GM10266 (cell line): ENCODE measurements at regions not wholly inside any gene's neighbourhood (a gene's known extent, or its start where the extent isn't known, plus 50 kb on each side); places are given as distances from the start of the nearest gene placed in this dataset.

Experiments
- DNase-seq: peaks from one replicate; pipeline ENCODE4 v3.0.0; 2012; ENCODE audit errors: extremely low spot score
- CTCF ChIP-seq: IDR thresholded peaks from 2 replicates; pipeline ENCODE4 v1.5.1; 2012; ENCODE audit warnings: mild to moderate bottlenecking, low read depth; ENCODE audit not compliant: control insufficient read depth, insufficient read depth; ENCODE audit errors: missing control alignments

- no peak for DNase-seq
- no peak for TF ChIP-seq CTCF
Measured at GRCh38 chr11:122044086-122044485, 71.9 kb downstream of the BLID start.

- no peak for DNase-seq
- TF ChIP-seq CTCF, result no peak
Measured at GRCh38 chr11:122042981-122043380, 73.0 kb downstream of the BLID start.

GRCh38 chr11:122040464-122040863 lies 75.6 kb downstream of the BLID start:
- DNase-seq, result no peak
- TF ChIP-seq CTCF, result no peak

GRCh38 chr11:122038543-122038942 lies 77.5 kb downstream of the BLID start:
- no peak for DNase-seq

GRCh38 chr11:122037911-122038310 lies 78.1 kb downstream of the BLID start:
- TF ChIP-seq CTCF, result no peak
- DNase-seq, result no peak

More at GRCh38 chr11:122038543-122038942, 77.5 kb downstream of the BLID start:
- no peak for TF ChIP-seq CTCF

- no peak for TF ChIP-seq CTCF
- DNase-seq, result no peak
Measured at GRCh38 chr11:122036493-122036892, 79.5 kb downstream of the BLID start.

GRCh38 chr11:122036018-122036417 lies 80.0 kb downstream of the BLID start:
- no peak for DNase-seq
- TF ChIP-seq CTCF, result no peak
